Common myeloid progenitor, CD34-positive (primary cell): ENCODE measurements at regions not wholly inside any gene's neighbourhood (a gene's known extent, or its start where the extent isn't known, plus 50 kb on each side); places are given as distances from the start of the nearest gene placed in this dataset.
A peak's percentile ranks its signal among the peaks of the same experiment; 100 is the strongest.

ENCODE experiments used
- CTCF ChIA-PET: fragments of 350-600 bp; sonication (Branson Sonifier 250); formaldehyde crosslinking; loops from one replicate; lab custom pipeline; 2021; ENCODE audit warnings: antibody characterized with exemption; lab: Charles Lee
- POLR2A ChIA-PET: fragments of 350-600 bp; sonication (Branson Sonifier 250); formaldehyde crosslinking; loops from one replicate; lab custom pipeline; 2021; ENCODE audit warnings: antibody characterized with exemption; lab: Charles Lee
- DNase-seq, 3 donors: peaks; one replicate each; pipeline versions ENCODE4 v3.0.0 to v3.0.0-alpha.2; 2013
- H3K27ac ChIP-seq, 2 experiments: 1 replicate in 1 of 2; 2 replicates in 1 of 2; pipeline ENCODE4 v1.7.0; 2013; ENCODE audit warnings: inconsistent platforms in 2 of 2, low read length in 2 of 2, mild to moderate bottlenecking in 2 of 2, low read depth in 1 of 2, moderate library complexity in 1 of 2; ENCODE audit not compliant: severe bottlenecking in 2 of 2, insufficient read depth in 1 of 2, poor library complexity in 1 of 2
- H3K27me3 ChIP-seq, 5 experiments: replicated peaks in 2 of 5; 1 replicate in 3 of 5; 2 replicates in 2 of 5; pipeline versions ENCODE4 v1.6.1 to v1.7.0; 2013; ENCODE audit warnings: low read length in 4 of 5, mild to moderate bottlenecking in 2 of 5, moderate library complexity in 2 of 5, inconsistent platforms in 1 of 5; ENCODE audit not compliant: insufficient read depth in 5 of 5, control insufficient read depth in 4 of 5
- H3K36me3 ChIP-seq, 4 experiments: 1 replicate in 2 of 4; 2 replicates in 2 of 4; pipeline versions ENCODE4 v1.6.1 to v1.7.0; 2013; ENCODE audit warnings: low read length in 3 of 4, control low read depth in 1 of 4, mild to moderate bottlenecking in 1 of 4; ENCODE audit not compliant: control insufficient read depth in 4 of 4, insufficient read depth in 4 of 4
- H3K4me1 ChIP-seq, 4 experiments: 1 replicate in 3 of 4; 2 replicates in 1 of 4; pipeline versions ENCODE4 v1.6.1 to v1.7.1; 2013; ENCODE audit warnings: low read length in 3 of 4, mild to moderate bottlenecking in 3 of 4, control low read depth in 1 of 4, inconsistent platforms in 1 of 4, moderate library complexity in 1 of 4; ENCODE audit not compliant: control insufficient read depth in 4 of 4, insufficient read depth in 4 of 4; ENCODE audit errors: control extremely low read depth in 1 of 4
- H3K4me3 ChIP-seq, 7 experiments: 1 replicate in 4 of 7; 2 replicates in 3 of 7; pipeline versions ENCODE4 v1.5.1 to v1.7.0; 2013; ENCODE audit warnings: mild to moderate bottlenecking in 7 of 7, low read length in 6 of 7, moderate library complexity in 6 of 7, inconsistent platforms in 2 of 7, low read depth in 2 of 7, control low read depth in 1 of 7; ENCODE audit not compliant: insufficient read depth in 4 of 7, control insufficient read depth in 1 of 7; ENCODE audit errors: extremely low read depth in 1 of 7
- H3K9me3 ChIP-seq, 5 experiments: 1 replicate in 4 of 5; 2 replicates in 1 of 5; pipeline versions ENCODE4 v1.6.1 to v1.7.1; 2013; ENCODE audit warnings: low read length in 4 of 5, mild to moderate bottlenecking in 2 of 5, inconsistent platforms in 1 of 5, low read depth in 1 of 5, moderate library complexity in 1 of 5; ENCODE audit not compliant: control insufficient read depth in 4 of 5, insufficient read depth in 2 of 5; ENCODE audit errors: control extremely low read depth in 1 of 5
- WGBS: methylation state at CpG from one replicate; pipeline ENCODE4 v1.1.5; 2013; ENCODE audit not compliant: insufficient coverage; 5-methylcytosine and 5-hydroxymethylcytosine counted together

DNA sequence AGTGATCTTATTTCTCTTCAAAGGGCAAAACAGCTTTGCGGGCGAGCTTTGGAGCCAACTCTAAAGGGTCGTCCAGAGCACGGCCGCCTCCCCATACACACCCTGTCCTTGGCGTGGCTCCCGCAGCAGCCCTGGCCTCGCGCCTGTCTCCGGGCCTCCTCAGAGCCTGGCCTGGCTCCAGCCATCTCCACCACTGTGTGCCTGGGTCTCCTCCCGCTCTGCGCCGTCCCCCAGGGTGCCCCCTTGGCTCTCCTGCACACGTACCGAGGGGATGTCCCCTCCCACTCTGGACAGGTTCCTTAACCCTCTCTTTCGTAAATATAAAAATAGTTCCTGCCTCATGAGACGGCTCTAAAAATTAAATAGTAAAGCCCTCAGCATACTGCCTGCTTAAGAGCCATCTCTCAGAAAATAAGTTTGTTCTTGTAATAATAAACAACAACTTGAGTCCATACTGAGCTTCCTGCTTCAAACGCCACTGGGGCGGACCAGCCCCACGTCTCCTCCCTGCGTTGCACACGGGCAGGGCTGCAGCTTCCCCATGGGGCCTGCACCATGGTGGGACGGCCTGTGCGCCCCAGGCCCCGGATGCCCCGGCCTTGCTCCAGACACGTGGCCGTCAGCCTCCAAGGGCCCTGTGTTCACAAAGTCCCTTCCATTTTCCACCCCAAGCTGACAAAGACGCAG, 226.2 kb downstream of the TTLL2 start:
- Histone ChIP-seq H3K36me3 (no peaks in the 10 kb centered on the region), H3K4me1 (peaks cover 0 to 7% (median 1%) of the 10 kb centered on the region in 4 experiments), H3K27me3 (peaks cover 0 to 11% (median 0%) of the 10 kb centered on the region in 5 experiments), H3K27ac (no peak overlapping the region), H3K9me3 (peaks cover 0 to 9% (median 3%) of the 10 kb centered on the region in 5 experiments), H3K4me3 (no peak overlapping the region)
- no peak for DNase-seq
- ChIA-PET CTCF (no interaction called here), POLR2A (interaction anchor here (0.6 kb wide), 1 partner anchor 1922 kb away, joined by 3 read pairs; no protein-coding TSS in a partner anchor)
- 98% methylated on average over 29 of the region's 29 CpGs for WGBS

- no peak for DNase-seq
- no peaks in the 10 kb centered on the region for H3K36me3 ChIP-seq
- WGBS = 88% methylated on average over 21 of the region's 26 CpGs
- CTCF ChIA-PET = no interaction called here
- peaks cover 0 to 11% (median 2%) of the 10 kb centered on the region in 5 experiments for H3K27me3 ChIP-seq
- peaks cover 0 to 12% (median 5%) of the 10 kb centered on the region in 5 experiments for H3K9me3 ChIP-seq
- POLR2A ChIA-PET = no interaction called here
- peaks cover 0 to 7% (median 1%) of the 10 kb centered on the region in 4 experiments for H3K4me1 ChIP-seq
- no peak overlapping the region for H3K4me3 ChIP-seq
- no peak overlapping the region for H3K27ac ChIP-seq
Observed at GRCh38 chr6:167551628-167552257, 226.9 kb downstream of the TTLL2 start.

DNA sequence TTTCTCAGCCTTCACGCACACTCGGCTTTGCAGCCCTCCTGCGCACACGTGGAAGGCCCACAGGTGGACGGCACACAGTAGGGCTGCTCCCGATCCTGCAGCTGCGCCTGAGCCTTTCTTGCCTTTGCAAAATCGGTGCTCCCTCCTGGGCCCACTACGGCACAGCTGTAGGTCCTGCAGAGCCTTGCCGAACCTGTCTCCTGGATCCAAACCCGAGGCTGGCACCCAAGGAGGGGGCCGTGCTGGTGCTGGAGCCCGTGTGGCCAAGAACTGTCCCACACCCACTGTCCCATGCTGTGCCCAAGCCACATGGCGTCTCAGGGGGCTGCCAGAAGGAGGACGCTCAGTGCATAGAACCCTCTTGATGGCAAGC, 227.4 kb downstream of the TTLL2 start:
- ChIA-PET POLR2A (no interaction called here), CTCF (no interaction called here)
- DNase-seq = no peak
- 98% methylated on average over 15 of the region's 15 CpGs for WGBS
- H3K4me1 ChIP-seq = peaks cover 0 to 5% (median 1%) of the 10 kb centered on the region in 4 experiments
- peaks cover 0 to 11% (median 2%) of the 10 kb centered on the region in 5 experiments for H3K27me3 ChIP-seq
- H3K4me3 ChIP-seq = no peak overlapping the region
- no peaks in the 10 kb centered on the region for H3K36me3 ChIP-seq
- H3K27ac ChIP-seq = no peak overlapping the region
- peaks cover 0 to 12% (median 7%) of the 10 kb centered on the region in 5 experiments for H3K9me3 ChIP-seq

DNA sequence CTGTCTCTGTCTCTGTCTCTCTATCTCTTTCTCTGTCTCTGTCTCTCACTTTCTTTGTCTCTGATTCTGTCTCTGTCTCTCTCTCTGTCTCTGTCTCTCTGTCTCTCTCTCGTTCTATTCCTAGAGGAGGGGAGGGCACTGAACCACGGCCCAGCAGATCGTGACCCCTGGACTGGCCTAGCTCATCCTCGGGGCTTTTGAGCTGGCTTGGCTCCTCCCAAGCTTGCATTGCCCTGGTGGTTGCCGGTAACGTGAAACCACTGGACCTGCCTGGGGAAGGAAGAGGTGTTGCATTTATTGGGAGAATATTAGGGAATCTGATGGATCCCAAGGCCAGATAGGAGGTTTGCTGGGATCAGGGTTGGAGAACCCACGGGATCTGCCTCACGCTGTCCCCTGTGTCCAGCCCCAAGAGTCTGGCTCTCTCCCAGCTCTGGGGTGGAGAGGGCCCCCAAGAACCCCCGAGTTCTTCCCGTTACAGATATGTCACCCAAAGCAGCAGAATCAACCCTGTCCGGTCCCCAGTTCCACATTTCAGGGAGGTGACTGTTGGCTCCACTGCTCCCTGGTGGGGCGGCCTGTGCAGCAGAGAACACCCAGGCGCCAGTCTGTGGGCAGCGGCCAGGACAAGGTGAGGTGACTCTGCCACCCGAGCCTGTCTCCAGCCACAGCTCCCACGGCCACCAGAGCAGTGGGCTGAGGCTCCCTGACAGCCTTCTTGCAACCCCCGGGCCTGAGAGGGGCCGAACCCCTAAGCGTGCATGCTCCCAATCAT, 228.3 kb downstream of the TTLL2 start:
- no peak for DNase-seq
- peaks cover 0 to under 1% (median 0%) of the 10 kb centered on the region in 4 experiments for H3K4me1 ChIP-seq
- 88% methylated on average over 16 of the region's 19 CpGs for WGBS
- no peaks in the 10 kb centered on the region for H3K36me3 ChIP-seq
- CTCF ChIA-PET = no interaction called here
- H3K4me3 ChIP-seq = no peak overlapping the region
- POLR2A ChIA-PET = no interaction called here
- H3K9me3 ChIP-seq = peaks cover 0 to 12% (median 7%) of the 10 kb centered on the region in 5 experiments
- H3K27ac ChIP-seq = no peak overlapping the region
- peaks cover 0 to 11% (median 2%) of the 10 kb centered on the region in 5 experiments for H3K27me3 ChIP-seq

GRCh38 chr6:167553736-167554119, 228.8 kb downstream of the TTLL2 start:
- WGBS = 86% methylated on average over 6 of the region's 9 CpGs
- no peaks in the 10 kb centered on the region for H3K36me3 ChIP-seq
- POLR2A ChIA-PET = no interaction called here
- peaks cover 0 to 11% (median 2%) of the 10 kb centered on the region in 5 experiments for H3K27me3 ChIP-seq
- no peak overlapping the region for H3K4me3 ChIP-seq
- H3K4me1 ChIP-seq = peaks cover 0 to 3% (median 0%) of the 10 kb centered on the region in 4 experiments
- CTCF ChIA-PET = no interaction called here
- H3K9me3 ChIP-seq = peaks cover 0 to 12% (median 7%) of the 10 kb centered on the region in 5 experiments
- DNase-seq = peak in 1 of 3 donors; percentile 6
- H3K27ac ChIP-seq = no peak overlapping the region

DNA sequence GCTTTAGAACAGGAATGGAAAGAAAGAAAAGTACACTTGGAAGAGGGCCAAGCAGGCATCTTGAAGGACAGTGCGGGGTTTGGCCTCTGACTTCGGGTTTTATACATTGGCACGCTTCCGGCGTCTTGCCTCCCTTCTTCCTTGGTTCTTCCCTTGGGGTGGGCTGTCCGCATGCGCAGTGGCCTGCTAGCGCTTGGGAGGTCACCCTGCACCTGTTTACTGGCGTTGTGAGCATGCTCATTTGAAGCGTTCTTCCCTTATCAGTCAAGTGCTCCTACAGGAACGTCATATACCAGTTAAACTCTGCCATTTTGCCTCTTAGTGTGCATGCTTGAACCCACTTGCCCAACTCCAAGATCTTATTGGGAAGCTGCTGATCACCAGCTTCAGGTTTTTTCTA, 230.0 kb downstream of the TTLL2 start:
- WGBS = over 99% methylated on average over 10 of the region's 11 CpGs
- peak in 1 of 3 donors; percentile 6 for DNase-seq
- Histone ChIP-seq H3K4me1 (peaks cover 0 to 3% (median 0%) of the 10 kb centered on the region in 4 experiments), H3K27ac (no peak overlapping the region), H3K36me3 (no peaks in the 10 kb centered on the region), H3K9me3 (peaks cover 0 to 12% (median 7%) of the 10 kb centered on the region in 5 experiments), H3K4me3 (no peak overlapping the region), H3K27me3 (peaks cover 0 to 15% (median 2%) of the 10 kb centered on the region in 5 experiments)
- ChIA-PET CTCF (no interaction called here), POLR2A (no interaction called here)
